SHP77 treated with DMSO at 0.1 percent for 48 hours (cell line): ENCODE measurements at regions not wholly inside any gene's neighbourhood (a gene's known extent, or its start where the extent isn't known, plus 50 kb on each side); places are given as distances from the start of the nearest gene placed in this dataset.

ENCODE experiments used
- DNase-seq: peaks from one replicate; lab custom pipeline; 2025; lab: John Stamatoyannopoulos, UW

DNA sequence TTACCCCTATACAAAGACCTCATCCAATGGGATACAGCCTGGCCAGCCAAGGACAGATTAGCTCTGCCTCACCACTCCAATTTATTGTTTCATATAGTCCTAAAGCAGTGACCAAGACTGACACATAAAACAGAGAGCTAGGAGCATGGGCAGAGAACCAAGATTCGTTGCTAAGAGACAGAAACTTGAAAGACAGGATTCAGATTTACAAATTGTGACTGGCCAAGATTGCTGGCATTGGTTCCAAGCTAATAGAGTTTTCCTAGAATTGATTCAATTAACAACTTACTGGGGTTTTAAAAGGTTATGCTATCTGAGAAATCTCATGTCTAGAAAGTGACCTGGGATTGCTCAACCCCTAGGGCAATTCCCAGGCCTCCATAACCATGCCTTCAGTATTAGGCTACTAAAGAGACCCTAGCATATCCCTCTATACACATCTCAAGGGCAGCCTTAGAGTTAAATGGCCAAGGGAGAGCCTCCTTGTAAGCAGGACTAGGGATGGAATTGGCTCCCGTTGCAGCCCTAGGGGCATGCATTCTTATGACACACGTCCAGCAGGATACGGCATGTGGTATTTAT lies 75.6 kb downstream of the ICOS start:
- DNase-seq, result no peak

DNA sequence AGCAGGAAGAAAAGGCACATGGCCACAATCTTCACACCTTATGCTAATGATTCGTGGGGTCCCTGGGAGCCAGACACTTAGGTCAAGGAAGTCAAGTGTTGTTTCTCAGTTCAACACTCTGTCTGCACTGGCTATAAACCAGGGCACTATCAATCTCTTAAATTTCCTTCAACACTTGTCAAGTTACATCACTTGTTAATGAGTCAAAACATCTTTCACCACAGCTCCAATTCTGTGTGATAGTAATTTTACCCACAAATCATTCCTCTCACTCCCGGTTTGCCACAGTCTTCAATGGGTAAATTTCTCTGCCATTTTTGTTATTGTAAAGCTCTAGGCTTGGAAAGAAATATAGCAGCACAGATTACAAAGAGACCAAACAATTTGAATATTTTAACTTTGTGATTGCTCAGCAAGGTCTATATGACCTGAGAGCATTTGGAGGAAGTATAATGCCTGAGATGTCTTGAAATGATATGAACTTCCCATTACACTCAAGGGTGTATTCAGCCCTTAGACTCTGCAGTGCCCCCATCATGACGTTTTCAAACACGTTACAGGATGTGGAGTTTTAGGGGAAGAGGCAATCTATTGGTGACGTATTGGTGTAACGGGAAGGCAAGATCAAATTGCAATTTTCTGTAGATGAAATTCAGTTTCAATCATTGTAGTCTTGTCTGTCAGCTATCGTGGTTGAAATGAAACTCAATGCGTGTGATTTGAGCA lies 78.7 kb downstream of the ICOS start:
- DNase-seq, result no peak

DNA sequence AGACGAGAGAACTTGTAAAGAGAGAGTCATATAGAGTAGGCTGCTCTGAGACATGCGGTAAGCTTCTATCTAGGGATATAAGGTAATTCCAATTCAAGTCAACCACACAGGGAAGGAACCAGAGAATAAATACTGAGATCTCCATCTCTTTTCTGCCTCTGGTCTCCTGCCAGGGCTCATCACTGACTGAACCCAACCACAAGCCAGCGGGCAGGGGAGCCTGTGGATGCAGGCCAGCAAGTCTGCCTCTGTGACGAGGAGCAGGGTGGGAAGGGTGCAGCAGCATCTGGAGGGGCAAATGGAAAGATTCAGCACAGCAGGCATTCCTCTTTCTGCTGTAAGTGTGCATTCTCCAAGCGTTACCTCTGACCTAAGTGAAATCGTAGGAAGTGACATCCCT lies 82.2 kb downstream of the ICOS start:
- DNase-seq, result no peak

DNA sequence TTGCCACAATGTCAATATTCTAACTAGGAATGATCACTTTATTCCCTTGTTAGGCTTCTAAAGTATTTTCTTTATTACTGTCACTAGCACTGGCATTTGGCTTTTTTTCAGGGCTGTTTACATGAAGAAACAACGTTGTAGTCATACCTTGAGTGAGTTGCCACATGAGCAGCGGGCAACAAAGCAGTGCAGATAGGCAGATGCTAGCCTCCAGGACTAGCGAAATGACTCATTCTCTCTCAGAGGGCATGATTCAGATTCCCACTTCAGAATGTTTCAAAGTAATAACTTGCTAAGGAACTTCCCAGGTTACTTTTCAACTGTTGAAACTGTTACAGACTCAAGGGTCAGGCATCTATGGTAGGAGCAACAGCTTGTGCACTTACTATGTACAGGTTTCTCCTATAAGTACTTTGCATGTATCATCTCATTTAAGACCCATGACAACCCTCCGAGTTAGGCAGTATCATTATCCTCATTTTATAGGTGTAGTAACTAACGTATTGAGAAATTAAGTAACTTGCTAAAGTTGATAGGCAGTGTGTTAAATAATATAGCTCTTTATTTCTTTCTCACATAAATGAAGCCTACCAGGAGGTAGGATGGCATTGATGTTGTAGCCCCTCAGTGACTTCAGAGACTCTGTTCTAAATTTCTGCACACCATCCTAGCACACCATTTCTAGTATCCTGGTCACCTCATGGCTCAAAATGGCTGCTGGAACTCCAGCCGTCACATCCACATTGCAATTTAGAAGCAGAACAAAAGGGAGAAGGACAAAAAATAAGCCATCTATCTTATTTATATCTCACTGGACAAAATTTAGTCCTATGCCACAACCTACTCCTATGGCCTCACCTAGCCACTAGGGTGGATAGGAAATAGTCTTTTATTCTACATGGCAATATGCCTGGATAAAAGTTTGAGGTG lies 83.3 kb downstream of the ICOS start:
- DNase-seq, result no peak

DNA sequence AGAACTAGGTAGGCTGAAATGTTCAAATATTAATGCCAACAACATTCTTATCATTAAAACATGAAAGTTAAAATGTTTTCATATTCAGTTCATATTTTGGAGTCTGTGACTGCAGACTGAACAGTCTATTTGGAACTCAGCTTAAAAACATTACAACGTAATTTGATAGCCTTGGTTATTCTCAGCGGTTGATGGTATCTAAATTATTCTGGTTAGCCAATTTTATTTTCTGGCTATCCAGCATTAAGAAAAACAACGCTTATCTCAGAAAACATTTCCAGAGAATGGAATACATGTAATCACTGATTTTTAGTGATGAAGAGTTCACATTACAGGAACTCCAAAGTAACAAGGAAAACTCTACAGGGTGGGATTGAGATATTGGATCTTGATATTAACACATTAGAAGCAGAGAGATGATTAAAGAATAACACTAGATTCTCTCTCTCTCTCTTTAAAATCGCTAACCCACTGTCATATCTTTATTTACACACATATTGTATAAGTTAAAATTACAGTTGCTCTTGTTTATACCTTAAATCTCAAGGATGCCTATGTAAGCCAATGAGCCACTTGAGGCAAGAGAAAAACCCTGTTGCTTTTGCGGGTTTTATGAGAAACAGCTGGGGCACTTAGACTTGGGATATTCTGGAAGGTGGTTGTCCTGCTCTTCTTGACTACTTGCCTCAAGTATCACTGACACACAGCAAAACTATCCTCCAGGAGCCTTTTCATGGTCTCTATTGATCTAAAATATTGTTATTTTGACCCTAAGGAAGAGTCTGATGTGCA lies 84.9 kb downstream of the ICOS start:
- no peak for DNase-seq

DNA sequence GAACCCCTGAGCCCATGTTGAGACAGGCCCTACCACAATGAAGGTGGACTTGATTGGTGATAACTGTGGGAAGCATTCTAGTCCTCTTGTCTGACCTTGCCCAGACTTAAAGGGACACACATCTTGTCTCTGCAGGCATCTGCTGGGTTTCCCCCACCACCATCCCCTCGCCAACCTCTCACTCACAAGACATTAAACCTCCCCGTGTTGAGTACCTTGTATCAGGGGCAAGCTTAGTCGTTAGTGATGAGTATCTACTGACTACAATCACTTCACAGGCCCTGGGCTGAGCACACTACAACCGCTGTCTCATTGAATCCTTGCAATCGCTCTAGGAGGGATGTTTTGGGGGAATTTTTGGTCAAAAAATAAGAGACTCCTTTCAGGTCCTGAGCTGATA lies 86.0 kb downstream of the ICOS start:
- DNase-seq, result no peak

DNA sequence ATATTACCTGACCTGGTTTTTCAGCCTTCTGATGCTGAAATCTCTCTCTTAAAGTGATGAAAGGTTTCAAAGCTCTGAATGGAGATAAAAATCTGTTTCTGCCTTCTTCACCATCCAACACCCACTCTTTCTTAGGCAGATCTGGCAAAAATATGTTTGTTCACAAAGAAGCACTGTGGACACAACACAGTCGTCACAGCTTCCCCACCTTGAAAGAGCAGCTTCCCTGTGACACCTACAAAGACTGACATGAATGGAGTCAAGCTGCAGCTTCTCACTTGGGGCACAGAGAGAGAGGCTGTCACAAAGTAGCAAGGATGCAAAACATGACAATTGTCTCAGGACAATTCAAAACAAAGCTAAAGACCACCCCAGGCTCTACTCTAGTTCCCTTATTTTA lies 86.5 kb downstream of the ICOS start:
- DNase-seq, result no peak

DNA sequence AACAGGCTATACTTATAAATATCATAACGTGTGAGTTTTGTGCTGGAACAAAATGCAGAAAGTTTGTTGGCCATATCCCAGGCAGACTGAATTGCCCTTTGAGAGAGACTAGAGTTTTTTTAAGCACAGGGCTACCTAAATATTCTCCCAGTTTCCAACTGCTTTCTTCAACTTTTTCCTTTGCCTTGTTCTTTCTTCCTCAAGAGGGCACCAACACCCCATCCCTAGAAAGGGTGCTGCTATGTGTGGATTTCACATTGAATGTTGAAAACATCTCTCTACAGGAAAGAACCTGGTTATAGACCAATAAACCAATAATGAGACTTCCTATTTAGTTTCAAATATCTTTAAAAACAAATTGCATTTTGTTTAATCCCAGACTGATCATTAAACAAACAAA lies 87.9 kb downstream of the ICOS start:
- DNase-seq, result peak; percentile 2

DNA sequence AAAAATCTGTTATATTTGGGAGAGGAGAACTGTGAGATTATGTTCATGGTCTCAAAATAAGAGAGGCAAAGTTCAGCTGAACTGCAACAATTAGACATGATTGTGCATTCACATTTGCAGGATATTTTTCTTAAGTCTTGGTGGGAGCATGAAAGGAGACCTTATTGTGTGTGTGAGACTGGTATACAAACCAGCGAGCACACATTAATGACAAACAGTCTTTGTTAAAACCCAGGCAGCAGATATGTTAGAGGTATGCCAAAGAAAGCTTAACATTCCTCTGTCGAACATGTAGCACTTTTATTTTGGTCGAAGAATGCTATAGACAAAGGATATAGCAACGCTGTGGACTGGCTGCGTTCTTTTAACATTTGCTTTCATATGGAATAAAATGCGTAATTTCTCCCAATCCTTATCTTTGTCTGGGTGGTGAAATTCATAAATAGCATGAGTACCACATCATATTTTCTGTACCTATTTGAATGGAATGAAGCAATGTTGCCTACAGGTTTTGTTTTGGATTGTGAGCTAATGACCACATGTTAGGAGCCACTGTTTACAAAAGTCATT lies 88.4 kb downstream of the ICOS start:
- DNase-seq, result no peak

DNA sequence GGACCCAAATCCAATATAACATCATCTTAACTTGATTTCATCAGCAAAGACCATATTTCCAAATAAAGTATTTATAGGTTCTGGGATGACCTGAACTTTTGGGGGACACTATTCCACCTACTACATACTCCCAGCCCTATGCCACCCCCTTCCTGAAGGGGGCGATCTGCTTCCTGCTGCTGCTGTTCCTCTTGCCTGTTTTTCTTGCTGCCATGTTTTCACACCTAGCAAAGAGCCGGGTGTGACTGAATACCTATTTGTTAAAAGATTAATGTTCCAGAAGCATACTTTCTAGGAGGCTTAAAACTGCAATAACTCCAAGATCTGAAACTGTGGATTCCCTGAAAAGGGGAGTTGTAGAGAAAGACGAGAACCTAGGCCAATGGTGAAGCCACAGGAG lies 89.7 kb downstream of the ICOS start:
- DNase-seq, result no peak

DNA sequence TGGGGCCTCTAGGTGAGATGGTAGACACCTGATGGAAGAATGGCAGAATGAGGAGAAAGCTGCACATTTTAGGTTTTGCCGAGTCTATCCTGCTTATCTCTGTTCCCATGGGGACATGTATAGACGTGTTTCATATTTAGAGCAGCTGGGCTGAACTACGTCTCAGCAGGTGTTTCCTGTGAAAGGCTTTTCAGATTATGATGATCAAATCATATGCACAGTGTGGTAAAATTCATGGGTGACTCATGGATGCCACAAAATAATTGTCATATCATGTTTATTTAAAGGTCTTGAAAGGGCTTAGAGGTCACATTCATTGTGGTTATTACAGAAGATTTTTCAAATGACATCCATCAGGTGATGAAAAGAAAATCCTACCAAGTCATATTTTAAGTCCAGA lies 90.5 kb downstream of the ICOS start:
- no peak for DNase-seq

DNA sequence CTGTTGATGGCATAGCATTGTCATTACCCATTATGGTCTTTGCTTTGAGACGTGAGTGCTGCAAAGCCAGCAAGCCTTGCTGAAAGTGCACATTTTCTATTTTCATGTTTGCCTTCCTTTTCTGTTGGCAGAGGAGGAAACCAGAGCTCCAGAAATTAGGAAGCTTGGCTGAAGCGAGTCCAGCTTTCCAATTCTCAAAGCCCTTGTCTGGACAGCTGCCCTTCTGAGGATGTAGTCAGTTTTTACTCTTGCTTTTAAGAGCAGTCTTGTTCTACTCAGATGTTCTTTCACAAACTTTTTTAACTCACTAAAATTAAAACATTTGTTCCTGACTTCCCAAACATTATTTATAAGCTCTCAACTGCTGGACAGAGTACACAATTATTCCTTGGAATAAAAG lies 93.8 kb downstream of the ICOS start:
- no peak for DNase-seq

DNA sequence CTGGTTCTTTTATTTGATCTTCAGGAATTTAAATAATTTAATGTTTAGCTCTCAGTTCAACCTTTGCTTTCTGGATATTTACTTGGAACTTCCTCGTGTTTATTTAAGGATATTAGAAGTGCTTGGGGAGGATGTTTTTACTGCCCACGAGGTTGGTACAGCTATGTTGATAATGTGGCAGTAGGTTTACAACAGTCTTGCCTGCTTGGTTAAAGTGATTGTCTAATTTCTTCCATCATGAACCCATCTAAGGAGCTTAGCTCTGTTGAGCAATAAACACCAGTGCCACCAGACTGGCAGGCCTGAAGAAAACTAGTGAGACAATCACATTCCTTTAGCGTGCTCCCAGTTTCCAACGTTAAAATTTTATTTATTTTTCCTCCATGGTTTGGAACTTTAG lies 94.5 kb downstream of the ICOS start:
- DNase-seq, result no peak

DNA sequence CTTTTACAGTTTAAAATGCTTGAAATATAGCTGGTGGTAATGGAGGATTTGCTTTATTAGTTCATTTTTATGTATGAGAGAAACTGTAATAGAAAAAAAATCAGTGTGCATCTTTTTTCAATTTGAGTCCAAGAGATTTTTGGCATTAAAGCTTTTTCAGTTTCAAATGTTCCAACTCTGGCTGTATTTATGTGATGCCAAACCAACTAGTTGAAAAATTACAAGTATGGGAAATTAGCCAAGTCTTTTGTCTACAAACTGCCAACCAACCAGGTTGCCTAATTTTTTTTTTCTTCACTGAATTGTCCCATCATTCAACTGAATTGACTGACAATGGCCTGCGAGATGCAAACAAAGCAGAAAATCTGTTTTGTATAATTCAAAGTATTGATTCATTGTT lies 95.7 kb downstream of the ICOS start:
- no peak for DNase-seq

DNA sequence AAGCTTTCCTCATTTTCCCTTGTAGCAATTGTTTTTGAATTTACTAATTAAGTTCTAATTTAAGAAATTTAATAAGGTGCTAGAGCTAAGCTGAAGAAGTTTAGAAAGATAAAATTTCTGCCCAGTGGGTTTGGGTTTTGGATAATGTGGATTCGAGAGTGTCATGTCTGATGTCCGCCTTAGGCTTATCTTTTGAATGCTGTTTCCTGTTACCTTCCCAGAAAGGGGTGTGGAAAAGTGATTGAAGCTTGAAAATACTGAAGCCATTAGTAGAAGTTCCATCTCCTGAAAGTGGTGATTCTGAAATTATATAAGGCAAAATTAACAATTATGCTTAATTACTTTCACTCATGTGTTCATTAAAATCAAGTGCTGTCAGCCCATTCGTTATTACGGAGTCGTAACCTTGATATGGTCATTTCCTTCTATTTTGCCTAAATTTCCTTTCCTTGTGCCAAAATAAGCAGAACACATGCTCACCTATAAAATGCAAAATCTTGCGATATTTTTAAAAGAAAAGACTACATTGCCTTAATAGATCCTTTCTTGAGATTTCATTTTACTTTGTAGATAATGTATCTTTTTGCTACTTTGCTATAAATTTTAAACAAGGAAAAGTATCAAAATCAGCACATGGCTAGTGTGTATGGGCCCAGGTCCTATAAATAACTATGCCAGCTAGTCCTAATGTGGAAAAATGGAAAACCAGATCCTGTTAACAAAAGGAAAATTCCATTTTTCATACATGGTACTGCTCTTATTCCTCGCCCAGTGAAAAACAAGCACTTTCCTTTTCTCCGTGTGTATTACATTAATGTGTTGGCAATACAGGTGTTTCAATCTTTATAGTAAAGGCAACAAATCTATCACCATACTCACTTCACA lies 97.3 kb downstream of the ICOS start:
- DNase-seq, result no peak

DNA sequence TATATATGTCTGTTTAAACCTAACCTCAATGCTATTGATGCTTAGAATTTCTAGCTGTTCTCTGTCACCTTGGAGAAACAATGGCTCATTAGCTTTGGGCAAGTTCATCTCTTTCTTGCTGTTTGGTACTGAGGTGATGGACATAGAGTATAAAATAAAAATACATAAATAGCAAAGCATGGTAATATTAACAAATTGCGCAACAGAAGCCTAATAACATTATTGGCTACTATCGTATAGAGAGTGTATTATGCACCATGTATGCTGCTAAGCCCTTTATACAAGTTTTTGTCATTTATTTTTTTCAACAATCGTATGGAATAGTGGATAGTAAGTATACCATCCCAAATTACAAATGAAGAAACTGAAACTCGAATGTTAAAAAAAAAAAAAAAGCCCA lies 100.1 kb downstream of the ICOS start:
- DNase-seq, result no peak

DNA sequence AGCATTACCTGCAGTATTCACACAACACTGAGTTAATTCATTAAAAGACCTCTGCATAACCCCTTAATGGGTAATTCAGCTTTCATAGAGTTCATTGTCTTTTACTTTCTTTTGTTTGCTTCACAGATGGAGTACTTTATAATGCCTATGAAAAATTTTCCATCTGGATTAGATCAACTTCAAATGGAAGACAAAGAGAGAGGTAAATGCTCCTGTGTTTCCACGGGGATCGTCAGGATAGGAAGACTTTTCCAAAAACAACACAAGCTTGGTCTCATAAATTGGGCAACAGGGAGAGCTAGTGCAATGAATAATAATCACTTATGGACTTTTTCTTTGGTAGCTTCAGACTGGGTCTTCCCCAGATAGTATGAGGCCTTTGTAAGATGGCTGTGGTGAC lies 100.7 kb downstream of the ICOS start:
- DNase-seq, result no peak

DNA sequence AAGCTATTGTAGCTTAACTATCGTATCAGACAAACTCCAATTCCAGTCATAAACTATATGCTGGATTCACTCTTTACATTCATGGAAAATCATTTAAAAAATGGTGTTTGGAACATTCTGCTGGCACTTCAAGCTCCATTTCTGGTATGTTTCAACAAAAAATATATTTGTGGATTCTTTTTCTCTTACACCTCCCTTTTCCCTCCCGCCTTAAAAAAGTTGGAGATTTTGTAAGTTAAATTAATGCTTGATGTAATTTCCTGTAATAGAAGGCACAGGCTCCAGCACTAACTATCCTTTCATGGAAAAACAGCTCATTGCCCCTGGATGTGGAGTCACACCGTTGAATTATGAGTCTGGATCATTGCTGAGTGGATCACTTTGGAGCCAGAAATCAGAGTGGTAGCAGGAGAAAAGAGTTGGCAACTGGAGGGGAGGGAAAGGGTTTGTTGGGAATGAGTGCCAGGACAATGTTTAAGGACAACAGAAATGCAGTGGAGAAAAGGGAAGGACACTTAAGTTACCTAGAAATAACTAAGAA lies 102.8 kb downstream of the ICOS start:
- no peak for DNase-seq

DNA sequence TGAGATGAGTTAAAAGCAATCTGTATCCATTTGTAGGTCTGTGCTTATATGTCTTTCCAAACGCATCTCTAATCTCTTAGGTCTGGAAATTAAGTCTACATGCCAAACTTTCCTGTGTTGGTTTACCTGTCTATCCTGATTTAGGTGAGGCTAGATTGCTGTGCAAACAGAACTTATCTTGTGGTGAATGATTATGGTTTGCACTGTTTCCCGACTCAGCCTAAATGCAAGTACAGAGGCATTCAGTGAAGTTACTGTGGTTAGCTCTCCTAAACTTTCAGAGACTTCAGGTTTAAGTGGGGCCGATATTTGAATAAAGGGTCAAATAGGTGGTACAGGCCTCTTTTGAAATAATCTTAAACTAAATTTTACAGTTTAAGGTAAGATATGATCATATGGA lies 103.5 kb downstream of the ICOS start:
- no peak for DNase-seq

DNA sequence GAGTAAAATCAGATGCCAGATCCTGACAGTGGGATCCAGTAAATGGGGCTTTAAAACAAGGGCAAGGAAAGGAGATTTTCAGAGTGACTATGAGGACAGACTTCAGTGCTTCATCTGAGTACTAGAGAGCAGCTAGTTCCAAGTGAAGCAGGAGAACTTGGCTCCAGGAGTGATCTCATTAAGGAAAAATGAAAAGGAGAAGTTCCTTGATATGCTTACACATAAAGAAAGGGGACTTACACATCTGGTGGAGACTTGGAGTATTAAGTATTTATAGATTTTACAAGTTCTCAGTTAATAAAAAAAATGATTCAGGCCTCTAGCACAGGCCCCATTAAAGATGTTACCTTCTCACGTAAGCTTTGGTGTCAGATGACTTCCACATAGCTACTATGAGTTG lies 105.8 kb downstream of the ICOS start:
- DNase-seq, result no peak

DNA sequence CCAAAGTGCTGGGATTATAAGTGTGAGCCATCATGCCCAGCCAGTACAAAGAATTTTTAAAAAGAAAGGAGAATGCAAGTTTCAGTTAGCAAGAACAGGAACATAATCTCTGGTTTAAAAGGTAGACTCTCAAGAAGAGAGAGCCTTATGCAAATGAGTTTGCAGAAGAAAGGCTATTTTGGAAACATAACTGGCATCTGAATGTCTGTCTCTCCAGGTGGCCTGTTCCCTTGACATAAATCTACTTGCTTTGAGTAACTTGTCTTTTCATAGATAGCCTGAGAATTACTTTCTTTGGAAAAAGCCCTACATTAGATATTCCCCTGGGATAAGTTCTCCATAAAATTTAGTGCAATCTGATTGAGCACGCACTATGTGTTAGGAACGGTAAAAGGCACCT lies 109.6 kb downstream of the ICOS start:
- DNase-seq, result no peak
